K562 (cell line): ENCODE measurements at regions not wholly inside any gene's neighbourhood (a gene's known extent, or its start where the extent isn't known, plus 50 kb on each side); places are given as distances from the start of the nearest gene placed in this dataset.

Experiments
- ATAC-seq: fragments of 200-7000 bp; cut with Tn5 transposase; 3 replicates; pipeline ENCODE4 v1.9.1; 2020; ENCODE audit warnings: moderate library complexity
- BruUV-seq: library from RNA; stranded (reverse); fragments of 400-500 nt; replicated peaks from 2 replicates; lab custom pipeline; 2021; lab: Mats Ljungman, UMichigan
- CTCF ChIA-PET: fragments of 300-600 bp; formaldehyde crosslinking; extraction: SDS; loops from one replicate; lab custom pipeline; 2021; ENCODE audit warnings: low intra/inter-chr PET ratio; lab: Yijun Ruan, JAX
- POLR2A ChIA-PET: fragments of 300-600, 350-650 bp; sonication (Branson Sonifier 250); formaldehyde crosslinking; extraction: SDS; loops from one replicate; lab custom pipeline; 2021; ENCODE audit warnings: antibody characterized with exemption, inconsistent platforms; lab: Yijun Ruan, JAX
- DNase-seq, 4 experiments: peaks; one replicate each; pipeline versions ENCODE4 v3.0.0 to v3.0.0-alpha.2; 2011 to 2018; ENCODE audit warnings: low spot score in 3 of 4, mixed read lengths in 3 of 4; ENCODE audit errors: extremely low read depth in 1 of 4
- FAIRE-seq: peaks from 2 replicates; lab custom pipeline; 2011; peaks lifted over from hg19 to GRCh38; lab: Jason Lieb, UNC
- H2AFZ ChIP-seq: 2 replicates; pipeline ENCODE4 v1.6.0; 2011; ENCODE audit warnings: low read depth, low read length, control low read depth, inconsistent platforms
- H3K27ac ChIP-seq: fragments of 200-600 bp; 3 replicates; pipeline ENCODE4 v1.8.0; 2011; ENCODE audit warnings: low read depth, mild to moderate bottlenecking, control low read depth, inconsistent platforms, low read length, moderate library complexity, mixed read lengths; ENCODE audit errors: extremely low read depth
- H3K27me3 ChIP-seq, 2 experiments: fragments of 300-600 bp in 1 of 2; 2 replicates in 1 of 2; 3 replicates in 1 of 2; pipeline versions ENCODE4 v1.6.0 to v1.8.0; 2011; ENCODE audit warnings: inconsistent platforms in 2 of 2, low read length in 2 of 2, mild to moderate bottlenecking in 1 of 2, mixed read lengths in 1 of 2, moderate library complexity in 1 of 2; ENCODE audit not compliant: control insufficient read depth in 2 of 2, insufficient read depth in 2 of 2
- H3K36me3 ChIP-seq: fragments of 300-600 bp; 3 replicates; pipeline ENCODE4 v1.8.0; 2011; ENCODE audit warnings: mild to moderate bottlenecking, low read length, inconsistent platforms; ENCODE audit not compliant: control insufficient read depth, insufficient read depth
- H3K4me1 ChIP-seq, 2 experiments: fragments of 200-600 bp in 1 of 2; replicated peaks in 1 of 2; 2 replicates in 1 of 2; 3 replicates in 1 of 2; pipeline versions ENCODE4 v1.5.1 to v1.8.0; 2011; ENCODE audit warnings: inconsistent platforms in 2 of 2, low read length in 2 of 2, mild to moderate bottlenecking in 1 of 2, mixed read lengths in 1 of 2, moderate library complexity in 1 of 2; ENCODE audit not compliant: control insufficient read depth in 2 of 2, insufficient read depth in 2 of 2
- H3K4me2 ChIP-seq: 2 replicates; pipeline ENCODE4 v1.6.1; 2011; ENCODE audit warnings: low read length, control low read depth, inconsistent platforms, mixed read lengths; ENCODE audit not compliant: insufficient read depth
- H3K4me3 ChIP-seq: fragments of 200-600 bp; sonication (generic), shearing (Covaris generic); 2 replicates; pipeline ENCODE4 v1.5.1; 2016; ENCODE audit warnings: control low read depth, inconsistent platforms
- H3K79me2 ChIP-seq: fragments of 200-600 bp; 3 replicates; pipeline ENCODE4 v1.8.0; 2011; ENCODE audit warnings: low read length, inconsistent platforms; ENCODE audit not compliant: control insufficient read depth, insufficient read depth
- H3K9ac ChIP-seq, 2 experiments: 2 replicates each; pipeline versions ENCODE4 v1.6.0 to v1.6.1; 2011; ENCODE audit warnings: low read depth in 2 of 2, low read length in 2 of 2, control low read depth in 1 of 2, inconsistent platforms in 1 of 2, mild to moderate bottlenecking in 1 of 2, mixed read lengths in 1 of 2; ENCODE audit not compliant: insufficient read depth in 1 of 2
- H3K9me1 ChIP-seq: one replicate; pipeline ENCODE4 v1.6.0; 2011; ENCODE audit warnings: inconsistent platforms, mild to moderate bottlenecking, low read length, moderate library complexity; ENCODE audit not compliant: control insufficient read depth, insufficient read depth
- H3K9me3 ChIP-seq: replicated peaks from 2 replicates; pipeline ENCODE4 v1.5.1; 2011; ENCODE audit warnings: low read depth, low read length, inconsistent platforms; ENCODE audit not compliant: control insufficient read depth, insufficient read depth
- H4K20me1 ChIP-seq: replicated peaks from 2 replicates; pipeline ENCODE4 v1.6.1; 2011; ENCODE audit warnings: low read length, inconsistent platforms, mixed read lengths; ENCODE audit not compliant: control insufficient read depth, insufficient read depth
- BACH1 ChIP-seq: fragments of 200-800 bp; sonication (Bioruptor generic); IDR thresholded peaks from 2 replicates; pipeline ENCODE4 v1.6.1; 2016; ENCODE audit warnings: missing genetic modification characterization, missing compliant biosample characterization
- CHD1 ChIP-seq: fragments of 200-600 bp; sonication (generic); IDR thresholded peaks from one replicate; pipeline ENCODE4 v1.6.1; 2012; ENCODE audit warnings: mild to moderate bottlenecking, moderate library complexity, low read length, inconsistent platforms
- CXXC5 ChIP-seq: fragments of 250-450 bp; sonication (Bioruptor Pico); IDR thresholded peaks from 2 replicates; pipeline ENCODE4 v1.8.0; 2022; ENCODE audit warnings: inconsistent platforms, mild to moderate bottlenecking, moderate library complexity
- E2F5 ChIP-seq: sonication (generic); formaldehyde crosslinking; IDR thresholded peaks from 2 replicates; pipeline ENCODE4 v1.8.0; 2022; ENCODE audit warnings: mild to moderate bottlenecking, missing genetic modification reagents
- ETS1 ChIP-seq: conservative IDR thresholded peaks from 2 replicates; pipeline ENCODE4 v1.6.1; 2011; ENCODE audit warnings: low read depth, mild to moderate bottlenecking, low read length; ENCODE audit not compliant: control insufficient read depth
- GABPB1 ChIP-seq: sonication (generic); formaldehyde crosslinking; IDR thresholded peaks from 2 replicates; pipeline ENCODE4 v1.8.0; 2022; ENCODE audit warnings: mild to moderate bottlenecking, missing genetic modification reagents
- HSF4 ChIP-seq: fragments of 250-450 bp; sonication (Bioruptor Pico); IDR thresholded peaks from 2 replicates; pipeline ENCODE4 v2.1.2; 2022; ENCODE audit warnings: mild to moderate bottlenecking, moderate library complexity, borderline replicate concordance
- MAFG ChIP-seq: fragments of 450-650 bp; conservative IDR thresholded peaks from 2 replicates; pipeline ENCODE4 v1.6.1; 2016; ENCODE audit warnings: missing genetic modification characterization, missing compliant biosample characterization
- MNT ChIP-seq, 2 experiments: fragments of 450-650 bp; conservative IDR thresholded peaks; 2 replicates each; pipeline ENCODE4 v1.6.1; 2017; ENCODE audit warnings: mild to moderate bottlenecking in 2 of 2, moderate library complexity in 2 of 2
- MYBL2 ChIP-seq, 2 experiments: fragments of 450-650 bp in 1 of 2; sonication (generic) in 1 of 2; formaldehyde crosslinking in 1 of 2; IDR thresholded peaks; 2 replicates each; pipeline versions ENCODE4 v1.6.1 to v1.8.1; 2017 to 2022; ENCODE audit warnings: borderline replicate concordance in 1 of 2, inconsistent platforms in 1 of 2, low read depth in 1 of 2, mild to moderate bottlenecking in 1 of 2, missing genetic modification reagents in 1 of 2, moderate library complexity in 1 of 2
- NR2C1 ChIP-seq, 2 experiments: fragments of 450-650 bp; IDR thresholded peaks; 2 replicates each; pipeline ENCODE4 v1.6.1; 2017; ENCODE audit warnings: mild to moderate bottlenecking in 2 of 2, antibody characterized with exemption in 1 of 2, inconsistent platforms in 1 of 2, missing compliant biosample characterization in 1 of 2, missing genetic modification characterization in 1 of 2
- SMARCA5 ChIP-seq: fragments of 450-650 bp; IDR thresholded peaks from 2 replicates; pipeline ENCODE4 v1.6.1; 2016
- STAT5B ChIP-seq: fragments of 250-450 bp; sonication (Bioruptor Pico); IDR thresholded peaks from 2 replicates; pipeline ENCODE4 v1.8.0; 2021; ENCODE audit warnings: mild to moderate bottlenecking, inconsistent platforms
- TARDBP ChIP-seq: fragments of 450-650 bp; IDR thresholded peaks from 2 replicates; pipeline ENCODE4 v1.6.1; 2016
- TRIM24 ChIP-seq, 2 experiments: fragments of 450-650 bp; IDR thresholded peaks; 2 replicates each; pipeline ENCODE4 v1.6.1; 2016
- ZEB2 ChIP-seq: fragments of 450-650 bp; IDR thresholded peaks from 2 replicates; pipeline ENCODE4 v1.6.1; 2016
- ZNF197 ChIP-seq: fragments of 200-800 bp; sonication (Bioruptor generic); IDR thresholded peaks from 2 replicates; pipeline ENCODE4 v1.6.1; 2016; ENCODE audit warnings: low read depth, missing genetic modification characterization, missing compliant biosample characterization
- ZNF311 ChIP-seq: fragments of 250-450 bp; sonication (Bioruptor Pico); IDR thresholded peaks from 2 replicates; pipeline ENCODE4 v1.4.0; 2020; ENCODE audit warnings: mild to moderate bottlenecking, moderate library complexity
- ZNF436 ChIP-seq: fragments of 250-450, 450-650 bp; sonication (Bioruptor Pico); formaldehyde crosslinking; IDR thresholded peaks from 2 replicates; pipeline ENCODE4 v1.7.0; 2020; ENCODE audit warnings: mild to moderate bottlenecking
- WGBS: fragments of 100-300 bp; shearing (Covaris generic); methylation state at CpG from one replicate; pipeline ENCODE4 v1.1.6; 2016; ENCODE audit warnings: low coverage, mixed read lengths; ENCODE audit not compliant: insufficient coverage; ENCODE audit errors: missing lambda C conversion rate; 5-methylcytosine and 5-hydroxymethylcytosine counted together
- in situ Hi-C: fragments of 300-500 bp; cut with MboI; formaldehyde crosslinking; loops from 4 replicates; pipeline ENCODE4 v1.15.0; 2018; ENCODE audit warnings: inconsistent platforms, mixed read lengths
- intact Hi-C: fragments of 100-400 bp; cut with micrococcal nuclease; formaldehyde crosslinking; loops from 2 replicates; pipeline ENCODE4 v1.14.2; 2022

GRCh38 chr3:20747741-20748140 is 561.7 kb upstream of the SGO1 start:
- in situ Hi-C loops = no loop called here
- no peaks in the 10 kb centered on the region for H3K27me3 ChIP-seq
- H3K36me3 ChIP-seq = no peaks in the 10 kb centered on the region
- no peak overlapping the region for H2AFZ ChIP-seq
- H4K20me1 ChIP-seq = no peaks in the 10 kb centered on the region
- ATAC-seq (no peak), DNase-seq (no peak)
- no peaks in the 10 kb centered on the region for H3K4me1 ChIP-seq
- no peaks in the 10 kb centered on the region for H3K9me3 ChIP-seq
- no peak overlapping the region for H3K27ac ChIP-seq
- H3K4me3 ChIP-seq = no peak overlapping the region
- H3K9ac ChIP-seq = no peak overlapping the region
- BruUV-seq = no TSS peak
- intact Hi-C loops = loop anchor here (10.0 kb wide), 1 partner anchor 403 kb away; no protein-coding TSS in a partner anchor
- TF ChIP-seq BACH1 (tag) (no peak), STAT5B (CRISPR knock-in tag) (no peak), ZEB2 (no peak), CXXC5 (CRISPR knock-in tag) (no peak), TARDBP (no peak), TRIM24 (IDR thresholded peaks at IDR 0.05) (no peak), MNT (conservative IDR thresholded peaks at IDR 0.05) (no peak), MAFG (tag) (no peak), SMARCA5 (no peak), ZNF436 (no peak), ZNF311 (CRISPR knock-in tag) (no peak), ZNF197 (CRISPR knock-in tag) (no peak), GABPB1 (CRISPR knock-in tag) (no peak), HSF4 (CRISPR knock-in tag) (no peak), NR2C1 (IDR thresholded peaks at IDR 0.05) (no peak), NR2C1 (tag; IDR thresholded peaks at IDR 0.05) (no peak), E2F5 (no peak), ETS1 (no peak), MYBL2 (IDR thresholded peaks at IDR 0.05; ENCODE audit: low read depth) (no peak), MYBL2 (CRISPR knock-in tag; IDR thresholded peaks at IDR 0.05; ENCODE audit: borderline replicate concordance) (no peak), CHD1 (no peak)
- TF ChIP-seq, all 486 proteins: peak for 0
- Histone ChIP-seq H3K4me2 (no peak overlapping the region), H3K79me2 (no peaks in the 10 kb centered on the region), H3K9me1 (no peaks in the 10 kb centered on the region)
- POLR2A ChIA-PET = no interaction called here
- CTCF ChIA-PET = no interaction called here
- no peak for FAIRE-seq
- WGBS = 0% methylated on average over 1 of the region's 1 CpG
